Bronchial epithelial cell (primary cell): ENCODE measurements at regions not wholly inside any gene's neighbourhood (a gene's known extent, or its start where the extent isn't known, plus 50 kb on each side); places are given as distances from the start of the nearest gene placed in this dataset.

Source experiments
- DNase-seq: peaks from one replicate; pipeline ENCODE4 v3.0.0-alpha.2; 2010; ENCODE audit warnings: low read depth
- FAIRE-seq: peaks from 2 replicates; lab custom pipeline; 2011; peaks lifted over from hg19 to GRCh38; lab: Jason Lieb, UNC
- H3K27me3 ChIP-seq: 2 replicates; pipeline ENCODE4 v1.5.1; 2011; ENCODE audit warnings: low read length; ENCODE audit not compliant: control insufficient read depth, insufficient read depth
- H3K36me3 ChIP-seq: 2 replicates; pipeline ENCODE4 v1.5.1; 2011; ENCODE audit warnings: low read length; ENCODE audit not compliant: control insufficient read depth, insufficient read depth
- H3K4me3 ChIP-seq: 2 replicates; pipeline ENCODE4 v1.5.1; 2011; ENCODE audit warnings: mild to moderate bottlenecking, low read depth, low read length, control low read depth
- TF ChIP-seq, protein P1 (sequence below): IDR thresholded peaks from 2 replicates; pipeline ENCODE4 v1.5.1; 2011; ENCODE audit warnings: mild to moderate bottlenecking, moderate library complexity, low read length, control low read depth, inconsistent platforms; ENCODE audit not compliant: insufficient read depth, severe bottlenecking

DNA sequence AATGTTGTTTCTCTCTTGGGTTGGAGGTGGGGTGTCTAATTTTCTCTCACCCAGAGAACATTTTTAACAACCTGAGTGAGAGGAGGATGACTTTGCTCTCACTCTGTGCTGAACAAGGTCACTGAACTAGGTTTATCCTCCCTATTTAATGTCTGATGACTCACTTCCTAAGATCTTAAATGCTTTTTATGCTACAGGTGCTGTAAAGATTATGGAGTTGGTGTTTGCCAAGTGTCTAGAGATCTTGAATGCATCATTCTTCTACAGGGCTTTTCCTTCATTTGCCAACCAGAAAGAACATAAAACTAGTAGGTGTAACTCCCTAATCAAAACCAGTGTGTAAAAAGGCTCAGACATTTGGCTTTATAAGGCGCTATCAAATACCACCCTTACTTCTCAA, 350.5 kb upstream of the ETAA1 start:
- no peak for FAIRE-seq
- Histone ChIP-seq H3K36me3 (no peaks in the 10 kb centered on the region), H3K27me3 (no peaks in the 10 kb centered on the region), H3K4me3 (no peak overlapping the region)
- TF ChIP-seq, protein P1, sequence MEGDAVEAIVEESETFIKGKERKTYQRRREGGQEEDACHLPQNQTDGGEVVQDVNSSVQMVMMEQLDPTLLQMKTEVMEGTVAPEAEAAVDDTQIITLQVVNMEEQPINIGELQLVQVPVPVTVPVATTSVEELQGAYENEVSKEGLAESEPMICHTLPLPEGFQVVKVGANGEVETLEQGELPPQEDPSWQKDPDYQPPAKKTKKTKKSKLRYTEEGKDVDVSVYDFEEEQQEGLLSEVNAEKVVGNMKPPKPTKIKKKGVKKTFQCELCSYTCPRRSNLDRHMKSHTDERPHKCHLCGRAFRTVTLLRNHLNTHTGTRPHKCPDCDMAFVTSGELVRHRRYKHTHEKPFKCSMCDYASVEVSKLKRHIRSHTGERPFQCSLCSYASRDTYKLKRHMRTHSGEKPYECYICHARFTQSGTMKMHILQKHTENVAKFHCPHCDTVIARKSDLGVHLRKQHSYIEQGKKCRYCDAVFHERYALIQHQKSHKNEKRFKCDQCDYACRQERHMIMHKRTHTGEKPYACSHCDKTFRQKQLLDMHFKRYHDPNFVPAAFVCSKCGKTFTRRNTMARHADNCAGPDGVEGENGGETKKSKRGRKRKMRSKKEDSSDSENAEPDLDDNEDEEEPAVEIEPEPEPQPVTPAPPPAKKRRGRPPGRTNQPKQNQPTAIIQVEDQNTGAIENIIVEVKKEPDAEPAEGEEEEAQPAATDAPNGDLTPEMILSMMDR, result no peak
- peak; percentile 11 for DNase-seq

DNA sequence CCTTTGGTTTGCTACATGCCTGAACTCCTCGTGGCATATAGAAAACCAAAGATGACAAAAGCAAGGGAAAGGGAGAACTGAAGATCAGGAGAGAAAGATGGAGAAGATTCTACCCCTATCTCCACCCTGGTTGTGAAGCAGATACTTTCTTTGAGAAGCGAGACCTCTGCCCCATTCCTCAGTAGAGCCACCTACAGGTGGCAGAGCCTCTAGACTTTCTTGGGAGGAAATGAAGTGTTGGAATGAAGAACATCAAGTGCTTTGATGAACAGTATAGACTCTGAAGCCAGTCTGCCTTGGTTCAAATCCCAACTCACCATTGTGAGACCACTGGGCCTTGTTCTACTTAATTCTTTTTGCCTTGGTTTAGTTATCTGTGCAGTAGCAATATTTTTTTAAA, 348.8 kb upstream of the ETAA1 start:
- TF ChIP-seq, protein P1, result peak; percentile 13
- FAIRE-seq (no peak), DNase-seq (no peak)
- Histone ChIP-seq H3K27me3 (no peaks in the 10 kb centered on the region), H3K4me3 (no peak overlapping the region), H3K36me3 (no peaks in the 10 kb centered on the region)

DNA sequence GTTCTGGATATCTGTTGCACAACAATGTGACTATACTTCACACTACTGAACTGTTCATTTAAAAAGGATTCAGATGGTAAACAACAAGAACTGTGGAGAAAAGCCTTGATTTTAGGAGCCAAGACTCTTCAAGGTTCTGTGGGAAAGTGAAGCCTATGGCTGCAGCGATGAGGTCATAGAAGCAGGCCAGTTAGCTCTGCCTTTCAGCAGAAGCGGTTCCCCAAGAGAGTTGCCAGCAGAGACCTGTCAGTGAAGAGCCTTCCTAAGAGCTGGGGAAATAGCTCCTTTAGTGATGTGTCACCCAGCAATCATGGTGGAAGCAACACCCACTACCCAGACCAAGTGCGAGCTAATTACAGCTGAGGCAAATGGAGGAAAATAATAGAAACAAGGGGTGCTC, 346.5 kb upstream of the ETAA1 start:
- peaks cover 1% of the 10 kb centered on the region for H3K27me3 ChIP-seq
- H3K4me3 ChIP-seq, result no peak overlapping the region
- TF ChIP-seq, protein P1, result no peak
- no peak for FAIRE-seq
- no peaks in the 10 kb centered on the region for H3K36me3 ChIP-seq
- DNase-seq, result peak; percentile 23

DNA sequence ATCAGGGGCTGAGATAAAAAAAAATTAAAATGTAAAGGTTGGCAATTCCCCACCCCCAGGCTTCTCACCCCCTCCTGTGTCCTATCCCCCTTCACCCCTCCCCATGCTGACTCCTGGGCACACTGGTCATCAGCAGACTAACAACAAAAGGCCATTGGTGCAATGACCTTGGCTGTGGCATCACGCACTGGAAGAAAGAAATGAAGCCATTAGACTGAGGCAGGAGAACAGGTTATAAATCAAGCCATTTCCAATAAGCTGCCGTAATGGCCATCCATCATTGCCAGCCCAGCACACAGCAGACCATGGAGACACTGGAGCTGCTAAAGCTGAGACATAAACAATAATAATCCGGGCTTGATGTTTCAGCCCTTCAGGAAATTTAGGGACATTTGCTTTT, 342.4 kb upstream of the ETAA1 start:
- Histone ChIP-seq H3K27me3 (peaks cover 1% of the 10 kb centered on the region), H3K36me3 (no peaks in the 10 kb centered on the region), H3K4me3 (no peak overlapping the region)
- FAIRE-seq (no peak), DNase-seq (no peak)
- TF ChIP-seq, protein P1, result no peak

DNA sequence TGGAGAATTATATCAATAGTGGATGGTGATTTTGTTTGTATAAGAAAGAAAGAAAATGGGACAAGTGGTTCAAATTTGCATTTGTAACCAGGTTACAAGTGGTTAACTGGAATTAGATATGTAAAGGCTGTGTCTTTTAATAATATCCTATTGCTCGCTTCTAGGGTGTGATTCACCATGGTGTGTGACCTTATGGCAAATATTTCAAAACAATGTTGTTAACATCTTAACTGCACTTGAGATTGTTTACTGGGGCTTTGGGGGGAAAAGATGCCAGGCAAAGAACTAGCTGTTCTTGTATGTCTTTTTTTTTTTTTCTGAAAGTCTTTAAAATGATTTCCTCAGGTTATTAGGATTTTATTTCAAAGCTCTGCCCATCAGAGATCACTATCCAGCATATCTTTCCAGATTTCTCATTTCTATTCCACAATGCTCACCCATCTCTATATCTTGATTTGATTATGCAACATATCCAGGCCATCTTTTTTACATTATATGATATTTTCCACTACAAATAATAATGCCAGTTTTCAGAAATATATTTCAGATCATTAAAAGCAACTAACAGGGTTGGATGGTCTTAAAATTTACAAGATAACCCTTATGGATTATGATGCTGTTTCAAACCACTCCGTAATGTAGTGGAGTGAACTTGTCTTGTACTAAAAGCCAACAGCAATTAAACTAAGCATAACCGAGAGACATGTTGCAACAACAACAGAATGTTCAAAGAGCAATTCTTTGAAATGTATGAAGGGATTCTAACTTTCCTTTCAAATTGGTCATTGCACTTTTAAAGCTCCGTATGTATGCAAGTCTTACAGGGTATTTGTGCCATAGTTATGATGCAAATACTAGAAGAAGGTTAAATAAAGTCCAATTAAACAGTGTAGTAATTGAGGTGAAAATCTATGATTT, 341.5 kb upstream of the ETAA1 start:
- Histone ChIP-seq H3K4me3 (no peak overlapping the region), H3K27me3 (peaks cover 1% of the 10 kb centered on the region), H3K36me3 (no peaks in the 10 kb centered on the region)
- FAIRE-seq (no peak), DNase-seq (no peak)
- TF ChIP-seq, protein P1, result no peak
